Stimulated activated CD4-positive, alpha-beta T cell treated with anti-CD3 and anti-CD28 coated beads, Interleukin-4, amount 100 ng/mL, for 24 hours (primary cell): ENCODE measurements at regions not wholly inside any gene's neighbourhood (a gene's known extent, or its start where the extent isn't known, plus 50 kb on each side); places are given as distances from the start of the nearest gene placed in this dataset.
"Not testable (repeated sequence)": the region's sequence is repeated elsewhere in the genome, so short reads cannot be mapped to it uniquely, and the experiment has no call there.

Experiments
- DNase-seq: peaks from one replicate; pipeline ENCODE4 v3.0.0-alpha.2; 2020

DNA sequence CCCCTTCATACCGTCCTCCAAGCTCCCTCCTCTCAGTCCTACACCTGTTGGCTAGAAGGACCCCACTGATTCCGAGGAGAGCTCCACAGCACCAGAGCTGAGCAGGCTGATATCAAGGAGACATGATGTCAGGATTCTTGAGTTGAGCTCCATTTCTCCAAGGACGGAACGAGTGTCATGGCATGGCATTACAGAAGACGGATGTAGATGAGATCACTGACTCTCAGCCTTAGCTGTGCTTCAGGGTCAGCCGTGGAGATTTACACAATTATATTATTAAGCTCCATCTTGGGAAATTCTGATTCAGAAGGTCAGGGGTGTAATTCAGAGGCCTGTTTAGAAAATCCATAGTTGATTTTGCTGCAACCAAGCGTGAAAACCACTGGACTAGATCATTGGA, 428.9 kb upstream of the B3GAT1 start:
- DNase-seq = no peak

DNA sequence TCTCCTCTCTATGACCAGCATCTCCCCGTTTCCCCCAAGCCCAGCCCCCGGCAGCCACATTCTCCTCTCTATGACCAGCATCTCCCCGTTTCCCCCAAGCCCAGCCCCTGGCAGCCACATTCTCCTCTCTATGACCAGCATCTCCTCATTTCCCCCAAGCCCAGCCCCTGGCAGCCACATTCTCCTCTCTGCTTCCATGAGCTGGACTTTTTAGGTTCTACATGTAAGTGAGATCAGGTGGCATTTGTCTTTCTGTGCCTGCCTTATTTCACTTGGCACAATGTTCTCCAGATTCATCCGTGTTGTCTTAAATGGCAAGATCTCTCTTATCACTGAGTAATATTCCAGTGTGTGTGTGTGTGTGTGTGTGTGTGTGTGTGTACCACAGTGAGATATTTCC, 428.1 kb upstream of the B3GAT1 start:
- DNase-seq = not testable (repeated sequence)

DNA sequence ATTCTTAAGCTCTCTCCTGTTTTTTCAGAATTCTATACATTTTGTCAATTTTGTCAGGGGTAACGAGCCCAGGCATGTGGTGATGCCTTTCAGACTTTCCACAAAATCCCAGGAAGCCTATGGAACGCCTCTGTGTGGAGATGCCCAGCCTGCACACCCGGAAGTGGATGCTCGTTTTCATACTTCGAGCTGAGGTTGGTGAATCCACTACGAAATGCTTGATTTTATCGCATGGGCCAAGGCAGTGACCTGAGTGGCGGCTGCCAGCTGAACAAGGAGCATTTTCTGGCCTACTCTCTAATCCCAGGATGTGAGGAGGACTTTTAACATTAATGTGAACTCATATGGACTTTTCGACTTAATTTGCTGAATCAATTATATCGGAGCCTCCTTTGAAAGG, 426.7 kb upstream of the B3GAT1 start:
- DNase-seq = no peak

DNA sequence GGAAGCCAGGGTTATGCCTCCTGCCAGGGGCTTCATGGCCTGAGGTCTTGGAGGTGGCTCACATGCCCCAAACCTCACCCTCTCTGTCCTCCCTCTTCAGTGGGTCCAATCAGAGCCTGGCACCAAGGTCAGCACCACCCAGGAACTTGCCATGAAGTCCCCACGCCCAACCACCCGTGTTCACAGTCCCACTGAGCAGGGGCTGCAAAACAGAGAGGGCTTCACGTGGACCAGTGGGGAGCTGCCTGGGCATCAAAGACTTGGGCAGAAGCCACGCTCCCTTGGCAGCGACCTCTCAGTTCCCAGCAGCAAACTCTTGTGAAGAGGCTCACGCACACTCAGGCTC, 425.8 kb upstream of the B3GAT1 start:
- no peak for DNase-seq

DNA sequence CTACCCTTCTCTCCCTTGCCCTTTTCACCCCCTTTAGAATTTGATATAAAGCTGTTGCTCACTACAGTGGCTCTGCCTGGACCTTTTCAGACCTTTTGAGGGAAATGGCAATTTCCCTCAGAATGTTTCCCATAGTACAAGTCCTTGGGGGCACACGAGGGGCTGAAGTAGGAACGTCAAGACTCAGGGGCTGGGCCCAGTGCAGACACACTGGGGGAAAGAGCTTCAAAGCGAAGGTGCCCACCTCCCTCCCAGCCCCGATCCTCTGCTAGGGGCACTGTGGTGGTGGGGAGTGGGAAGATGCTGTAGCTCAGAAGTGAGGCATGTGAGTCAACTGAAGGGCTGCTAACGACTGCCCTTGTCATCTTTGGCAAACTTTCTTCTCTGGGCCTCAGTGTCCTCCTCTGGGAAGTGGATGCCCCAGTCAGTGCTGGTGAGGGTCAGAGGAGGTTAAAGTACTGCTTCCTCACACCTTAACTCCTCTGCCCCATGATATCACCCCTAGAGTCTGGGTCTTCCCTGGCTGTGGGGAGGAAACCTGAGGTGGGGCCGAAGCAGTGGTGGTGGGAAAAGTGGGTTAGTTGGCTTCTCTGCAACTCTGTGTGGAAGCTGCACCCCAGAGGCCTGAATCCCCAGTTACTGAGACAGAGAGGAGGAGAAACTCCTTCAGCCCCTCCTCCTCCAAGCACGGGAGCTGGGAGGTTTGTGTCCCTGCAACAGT, 425.3 kb upstream of the B3GAT1 start:
- no peak for DNase-seq

DNA sequence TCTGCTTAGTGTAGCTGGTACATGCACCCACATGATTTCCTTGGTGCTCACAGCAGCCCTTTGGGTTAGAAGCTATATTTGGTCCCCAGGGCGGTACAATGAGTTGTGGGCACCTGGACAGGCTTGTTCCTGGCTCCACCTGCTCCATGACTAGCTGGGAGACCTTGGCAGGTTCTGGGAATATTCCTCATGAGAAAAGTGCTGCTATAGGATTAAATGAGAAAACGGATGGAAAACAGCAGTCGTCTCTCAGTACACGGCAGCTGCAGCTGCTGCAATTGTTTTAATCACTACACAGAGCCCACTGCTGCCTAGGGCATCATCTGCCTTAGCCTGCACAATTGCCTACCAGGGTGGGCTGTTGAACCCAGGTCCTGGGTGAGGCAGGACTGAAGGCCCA, 424.5 kb upstream of the B3GAT1 start:
- no peak for DNase-seq

DNA sequence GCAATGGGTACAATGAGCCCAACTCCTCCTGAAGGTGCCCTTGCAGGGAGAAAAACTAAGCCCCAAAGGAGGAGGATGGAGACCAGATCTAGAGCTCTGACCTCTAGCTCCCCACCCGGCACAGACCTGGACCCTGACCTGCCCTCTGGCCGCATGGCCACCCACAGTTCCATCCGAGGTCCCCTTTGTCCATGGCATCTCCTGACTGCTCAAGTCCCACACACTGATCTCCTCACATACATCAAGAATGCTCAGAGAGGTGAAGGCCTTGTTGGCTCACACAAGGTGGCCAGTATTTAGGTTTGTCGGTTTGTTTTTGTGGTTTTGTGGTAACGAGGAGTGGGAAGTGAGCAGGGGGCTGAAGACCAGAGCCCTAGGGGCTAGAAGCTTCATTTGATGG, 423.5 kb upstream of the B3GAT1 start:
- no peak for DNase-seq

DNA sequence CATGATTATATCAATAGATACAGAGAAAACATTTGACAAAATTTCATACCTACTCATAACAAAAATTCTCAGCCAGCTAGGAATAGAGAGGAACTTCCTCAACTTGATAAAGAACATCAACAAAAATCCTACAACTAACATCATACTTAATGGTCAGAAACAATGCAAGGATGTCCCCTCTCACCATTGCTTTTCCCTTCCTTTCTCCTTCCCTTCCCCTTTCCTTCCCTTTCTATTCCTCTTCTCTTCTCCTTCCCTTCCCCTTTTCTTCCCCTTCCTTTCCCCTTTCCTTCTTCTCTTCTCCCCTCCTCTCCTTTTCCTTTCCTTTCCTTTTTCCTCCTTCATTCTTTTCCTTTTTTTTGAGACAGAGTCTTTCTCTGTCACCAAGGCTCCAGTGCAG, 418.3 kb upstream of the B3GAT1 start:
- DNase-seq = no peak

DNA sequence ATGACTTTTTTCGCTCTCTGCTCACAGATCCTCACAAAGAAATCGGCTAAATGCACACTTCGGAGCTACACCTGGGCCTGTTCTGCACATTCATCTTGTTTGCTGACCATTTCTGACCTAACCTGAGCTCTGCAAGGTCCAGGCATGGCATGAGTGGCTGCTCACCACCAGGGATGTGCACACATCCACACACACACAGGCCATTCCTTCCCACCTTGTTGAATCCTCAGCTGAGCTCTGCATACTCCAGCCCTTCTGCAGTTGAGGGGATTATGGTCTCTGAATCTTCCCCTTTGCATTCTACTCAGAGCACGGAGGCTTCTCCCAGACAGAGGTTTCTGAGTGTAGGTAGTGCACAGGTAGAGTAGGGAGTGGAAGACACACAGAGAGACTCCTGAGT, 411.9 kb upstream of the B3GAT1 start:
- no peak for DNase-seq

DNA sequence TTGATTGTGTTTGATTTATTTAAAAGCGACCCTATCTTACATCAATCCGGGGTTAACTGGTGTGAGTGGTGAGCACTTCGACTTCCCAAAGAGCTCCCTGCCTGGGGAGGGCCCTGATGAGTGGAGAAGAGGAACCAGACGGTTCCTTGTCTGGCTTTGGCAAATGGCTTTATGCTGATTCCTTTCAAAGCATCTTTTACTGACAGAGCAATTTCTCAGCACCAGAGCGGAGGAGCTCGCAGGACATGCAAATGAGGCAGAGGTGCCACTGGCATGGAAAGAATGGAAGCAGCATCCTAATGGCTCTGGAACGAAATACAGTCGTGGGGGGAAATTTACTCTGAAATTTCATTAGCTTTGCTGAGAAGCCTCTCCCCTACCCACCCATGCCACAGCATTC, 410.9 kb upstream of the B3GAT1 start:
- no peak for DNase-seq

DNA sequence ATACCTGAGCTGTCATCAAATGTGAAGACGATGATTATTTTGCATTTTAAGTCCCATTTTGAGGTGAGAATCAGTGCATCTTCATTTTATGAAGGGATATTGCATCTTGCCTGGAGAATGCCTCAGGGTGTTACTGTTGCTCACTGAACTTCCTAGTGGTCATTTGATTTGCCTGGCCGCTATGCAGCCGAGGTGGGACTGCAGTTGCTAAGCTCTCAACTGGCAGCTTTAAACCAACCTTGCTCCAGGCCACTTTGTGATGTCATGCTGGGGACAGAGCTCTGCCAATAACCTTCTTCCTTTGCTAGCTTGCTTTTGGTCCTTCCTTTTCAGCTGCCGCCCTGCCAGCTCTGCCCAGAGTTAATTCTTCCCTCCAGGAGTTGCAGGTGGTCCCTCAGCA, 409.4 kb upstream of the B3GAT1 start:
- no peak for DNase-seq

DNA sequence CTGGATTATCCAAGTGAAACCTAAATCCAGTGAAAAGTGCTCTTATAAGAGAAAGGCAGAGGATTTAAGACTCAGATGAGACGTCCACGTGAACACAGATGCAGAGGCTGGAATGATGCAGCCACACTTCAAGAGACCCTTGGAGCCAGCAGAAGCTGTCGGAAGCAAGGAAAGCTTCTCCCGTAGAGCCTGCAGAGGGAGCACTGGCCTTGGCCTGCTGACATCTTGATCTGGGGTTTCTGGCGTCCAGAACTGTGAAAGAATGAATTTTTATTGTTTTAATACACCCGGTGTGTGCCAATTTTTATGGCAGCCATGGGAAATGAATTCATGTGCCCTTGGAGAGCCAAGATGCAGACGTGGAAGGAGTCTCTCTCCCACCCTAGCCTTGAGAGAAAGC, 407.0 kb upstream of the B3GAT1 start:
- no peak for DNase-seq

DNA sequence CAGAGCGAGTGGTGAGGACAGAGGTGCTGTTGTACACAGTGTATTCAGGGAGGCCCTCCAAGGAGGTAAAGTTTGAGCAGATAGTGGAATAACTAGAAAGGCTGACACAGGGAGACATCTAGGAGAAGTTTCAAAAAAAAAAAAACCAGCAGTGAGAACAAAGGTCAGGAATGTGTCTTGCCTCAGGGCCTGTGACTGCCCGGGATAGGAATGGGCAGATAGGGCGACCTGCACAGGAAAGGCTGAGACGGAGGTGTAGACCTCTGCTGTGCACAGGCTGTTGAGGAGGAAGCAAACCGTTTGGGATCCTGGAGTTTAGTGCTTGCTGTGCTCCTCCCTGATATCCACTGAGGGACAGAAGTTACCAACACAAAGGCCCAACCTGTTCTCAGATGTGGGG, 406.5 kb upstream of the B3GAT1 start:
- no peak for DNase-seq

DNA sequence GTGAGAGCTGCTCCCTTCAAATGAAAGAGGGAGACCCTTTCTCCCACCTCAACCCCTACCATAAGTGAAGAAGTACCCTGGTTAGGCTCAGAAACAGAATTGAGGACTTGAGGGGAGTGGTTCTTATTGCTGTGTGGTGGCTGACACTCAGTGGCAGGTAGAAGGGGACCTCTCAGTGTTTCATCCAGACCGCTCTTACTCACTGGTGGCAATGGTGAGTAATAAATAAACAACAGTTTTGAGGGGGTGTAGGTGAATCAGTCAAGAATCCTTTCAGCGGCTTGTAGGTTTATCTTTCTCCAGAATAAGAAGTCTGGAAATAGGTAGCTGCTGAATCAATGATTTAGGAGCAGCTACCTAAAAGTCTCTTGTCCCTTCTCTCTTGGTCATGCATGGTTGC, 403.4 kb upstream of the B3GAT1 start:
- DNase-seq = no peak

DNA sequence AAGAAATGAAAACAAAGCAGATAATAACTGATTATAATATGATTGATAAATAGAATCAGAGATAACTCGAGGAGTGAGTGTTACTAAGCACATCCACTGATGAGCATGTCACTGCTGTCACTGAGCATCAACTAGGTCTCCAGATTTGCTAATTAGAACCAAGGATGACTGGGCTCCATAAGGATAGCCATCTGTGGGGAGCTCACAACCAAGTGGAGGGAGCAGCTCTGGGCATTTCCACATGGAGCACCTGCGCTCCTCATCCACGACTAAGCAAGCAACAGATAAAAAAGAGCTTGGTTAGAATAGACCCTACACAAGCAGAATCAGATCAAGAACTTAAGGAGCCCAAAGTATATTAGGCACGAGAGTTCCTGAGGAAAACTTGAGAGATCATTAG, 396.0 kb upstream of the B3GAT1 start:
- DNase-seq = no peak

DNA sequence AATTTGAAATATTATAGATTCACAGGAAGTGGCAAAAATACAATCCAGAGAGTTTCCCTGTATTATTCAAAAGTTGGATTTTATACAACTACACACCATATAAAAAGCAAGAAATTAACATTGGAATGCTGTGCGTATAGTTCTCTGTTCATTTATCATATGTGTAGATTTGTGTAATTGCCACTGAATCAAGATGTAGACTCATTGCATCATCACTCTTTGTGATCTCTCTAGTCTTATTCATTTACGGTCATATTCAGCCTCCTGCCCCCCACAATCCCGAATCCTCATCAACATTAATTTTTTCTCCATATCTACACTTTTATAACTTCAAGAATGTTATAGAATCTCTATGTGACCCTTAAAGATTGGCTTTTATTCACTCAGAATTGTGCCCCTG, 390.6 kb upstream of the B3GAT1 start:
- no peak for DNase-seq

DNA sequence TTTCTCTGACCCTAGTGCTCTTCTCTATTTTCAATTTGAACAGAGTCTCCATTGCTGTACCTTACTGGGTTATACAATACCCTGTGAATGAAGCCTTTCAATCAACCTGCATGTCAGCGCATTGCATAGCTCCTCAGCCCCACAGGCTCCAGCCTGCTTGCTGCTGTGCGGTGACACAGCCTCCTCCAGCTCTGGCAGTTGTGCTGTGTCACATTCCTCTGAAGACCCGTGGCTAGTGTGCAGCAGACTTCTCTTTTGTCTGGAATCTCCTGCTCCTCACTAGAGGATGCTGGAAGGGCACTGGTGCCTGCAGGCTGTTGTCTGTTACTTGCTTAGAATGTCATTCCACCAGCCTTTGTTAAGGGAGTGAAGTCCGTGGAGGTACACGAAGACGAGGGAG, 390.1 kb upstream of the B3GAT1 start:
- DNase-seq = no peak

DNA sequence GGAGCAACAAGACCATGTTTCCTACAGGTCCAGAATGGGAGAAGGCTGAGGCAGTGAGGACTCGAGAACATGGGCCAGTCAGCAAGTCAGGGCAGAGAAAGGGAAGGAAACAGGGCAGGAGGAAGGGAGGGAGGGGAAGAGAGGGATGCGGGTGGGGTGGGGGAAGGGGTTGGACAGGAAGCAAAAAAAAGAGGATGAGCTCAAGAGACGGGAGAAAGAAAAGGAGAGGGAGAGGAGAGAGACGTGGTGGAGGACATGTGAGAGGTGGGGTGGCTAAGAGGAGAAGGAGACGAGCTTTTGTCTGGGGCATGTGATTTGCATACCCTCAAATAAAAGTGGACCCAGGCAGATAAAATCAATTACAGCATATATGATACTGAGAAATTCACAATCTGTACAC, 389.5 kb upstream of the B3GAT1 start:
- no peak for DNase-seq

DNA sequence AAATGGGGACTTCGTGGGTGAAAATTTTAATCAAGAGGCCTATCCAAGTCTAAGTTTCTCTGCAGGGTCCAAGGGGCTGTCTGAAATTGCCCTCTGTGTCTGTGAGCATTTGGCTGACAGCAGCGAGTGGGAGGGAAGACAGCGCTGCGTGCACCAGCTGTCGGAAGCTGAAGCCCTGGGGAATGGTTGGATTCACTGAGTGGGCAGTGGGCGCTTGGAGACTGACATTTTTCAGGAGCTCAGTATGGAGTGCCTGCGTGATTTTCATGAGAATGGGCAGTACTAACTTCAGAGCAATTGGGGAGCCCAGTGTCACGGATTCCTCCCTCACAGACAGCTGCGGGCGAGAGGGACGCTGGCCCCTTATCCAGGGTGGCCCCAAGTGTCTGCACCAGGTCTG, 388.8 kb upstream of the B3GAT1 start:
- no peak for DNase-seq

DNA sequence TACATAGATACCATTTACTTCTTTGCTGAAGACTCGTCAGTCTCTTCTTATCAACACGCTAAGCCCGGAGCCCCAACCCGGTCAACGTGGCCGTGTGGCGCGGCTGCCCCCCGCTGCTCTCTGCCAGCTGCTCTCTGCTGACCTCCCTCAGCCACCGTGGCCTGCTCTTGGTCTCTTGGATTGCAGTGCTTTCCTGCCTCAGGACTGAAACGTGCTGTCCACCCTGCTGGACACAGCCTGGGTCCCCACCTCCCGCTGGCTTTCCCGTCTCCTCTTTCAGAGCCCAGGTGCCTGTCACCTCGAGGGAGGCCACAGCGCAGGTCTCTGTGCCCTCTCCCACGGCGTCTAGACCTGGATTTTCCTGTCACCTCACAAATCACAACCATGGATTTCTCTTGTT, 388.1 kb upstream of the B3GAT1 start:
- no peak for DNase-seq

DNA sequence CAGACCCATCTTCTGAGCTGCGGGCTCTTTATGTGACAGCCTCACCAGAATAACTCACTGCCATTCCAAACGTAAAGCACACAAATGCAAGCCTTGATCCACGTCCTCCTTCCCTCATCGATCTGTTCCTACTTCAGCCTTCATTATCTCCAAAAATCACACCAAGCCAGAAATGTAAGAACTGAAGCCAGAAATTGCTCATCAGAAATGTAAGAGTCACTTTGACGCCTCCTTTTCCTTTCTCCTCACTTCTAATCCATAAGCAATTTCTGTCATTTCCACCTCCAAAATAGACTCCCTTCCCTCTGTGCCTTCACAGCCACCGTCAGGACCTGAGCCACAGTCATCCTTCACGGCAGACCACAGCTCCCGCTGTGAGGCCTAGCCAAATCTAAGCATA, 387.3 kb upstream of the B3GAT1 start:
- DNase-seq = no peak

DNA sequence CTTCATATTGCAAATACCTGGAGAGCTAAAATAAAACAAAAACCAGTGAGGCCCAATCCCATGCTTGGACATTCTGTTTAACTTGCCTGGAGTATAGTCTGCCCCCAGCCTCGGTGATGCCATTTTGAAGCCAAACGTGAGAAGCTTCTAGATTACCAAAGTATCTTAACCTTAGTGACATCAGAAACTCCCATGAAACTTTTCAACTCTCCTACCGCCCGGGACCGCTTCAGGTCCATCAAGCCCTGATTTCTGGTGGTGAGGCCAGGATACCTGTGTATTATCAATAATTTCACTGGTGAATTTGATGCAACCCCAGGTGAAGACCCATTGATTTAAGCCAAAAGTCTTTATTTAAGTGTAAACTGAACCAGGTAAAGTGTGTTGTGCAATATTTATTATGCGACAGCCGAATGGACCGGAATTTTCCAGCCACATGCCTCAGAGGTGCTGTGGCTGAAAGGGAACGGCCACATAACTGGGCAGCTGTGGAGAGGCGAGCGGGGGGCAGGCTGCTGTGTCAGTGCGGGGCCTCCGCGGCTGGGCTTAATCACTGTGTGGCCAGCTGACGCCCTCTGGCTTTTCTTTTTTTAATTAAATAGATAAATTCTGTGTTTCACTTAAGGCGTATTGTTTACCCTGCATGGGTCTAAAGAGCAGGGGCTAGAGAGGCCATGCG, 385.5 kb upstream of the B3GAT1 start:
- DNase-seq = no peak

DNA sequence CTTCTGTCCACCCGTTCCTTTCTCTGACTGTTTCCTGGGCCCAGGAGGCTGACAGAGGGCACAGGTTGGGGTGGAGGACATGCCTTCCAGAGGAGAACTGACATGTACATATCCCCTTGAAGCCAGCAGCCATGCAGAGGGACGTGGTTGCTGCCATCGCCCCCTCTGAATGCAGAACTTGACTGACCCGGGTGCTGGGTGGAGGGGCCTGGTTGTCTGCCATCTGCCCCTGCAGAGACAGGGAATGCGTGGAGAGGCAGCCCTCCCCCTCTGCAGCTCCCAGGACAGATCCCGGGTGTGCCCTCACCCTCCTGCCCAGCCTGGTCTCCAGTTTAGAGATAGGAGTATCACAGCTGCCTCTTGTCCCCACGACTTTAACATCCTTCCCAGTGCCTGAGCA, 383.0 kb upstream of the B3GAT1 start:
- DNase-seq = no peak

DNA sequence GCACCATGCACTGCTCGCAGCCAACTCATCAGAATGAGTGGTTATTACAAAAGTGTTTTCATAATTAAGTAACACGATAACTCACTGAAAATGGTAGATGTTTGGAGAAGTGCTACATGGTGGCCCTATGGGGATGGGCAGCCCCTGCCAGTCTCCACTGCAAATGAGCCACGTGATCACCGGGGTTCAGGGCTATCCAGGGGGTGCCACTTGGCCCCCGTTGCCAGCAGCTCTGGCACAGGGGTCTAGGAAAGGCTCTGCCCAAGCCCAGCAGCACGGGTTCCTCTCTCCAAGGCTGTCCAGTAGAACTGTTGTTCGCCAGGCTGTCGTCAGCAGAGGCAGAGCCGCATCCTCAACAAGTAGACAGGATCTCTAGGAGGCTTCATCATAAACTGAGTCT, 382.1 kb upstream of the B3GAT1 start:
- no peak for DNase-seq

DNA sequence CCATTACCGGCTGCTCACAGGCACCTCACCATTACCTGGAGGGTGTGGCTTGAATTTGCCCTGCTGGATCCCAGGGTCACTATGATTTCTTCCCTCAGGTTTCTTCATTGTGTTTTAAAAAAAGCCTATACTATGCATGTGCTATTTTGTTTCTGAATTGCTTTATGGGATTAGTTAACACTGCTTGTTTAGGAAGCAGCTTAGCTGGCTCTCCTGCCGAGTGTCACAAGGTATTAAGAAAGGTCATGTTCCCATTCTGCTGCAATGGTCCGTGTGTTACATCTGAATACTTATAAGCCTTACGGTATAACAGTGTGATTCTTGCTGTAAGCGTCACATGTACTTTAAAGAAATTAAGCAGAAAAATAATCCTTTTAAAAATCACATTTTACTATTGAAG, 380.6 kb upstream of the B3GAT1 start:
- DNase-seq = no peak
